GM12874 (cell line): ENCODE measurements at regions not wholly inside any gene's neighbourhood (a gene's known extent, or its start where the extent isn't known, plus 50 kb on each side); places are given as distances from the start of the nearest gene placed in this dataset.

Experiments
- TF ChIP-seq, protein P1 (sequence below): IDR thresholded peaks from 2 replicates; pipeline ENCODE4 v1.5.1; 2011; ENCODE audit warnings: low read depth, mild to moderate bottlenecking, control low read depth, low read length, moderate library complexity; ENCODE audit not compliant: insufficient read depth

DNA sequence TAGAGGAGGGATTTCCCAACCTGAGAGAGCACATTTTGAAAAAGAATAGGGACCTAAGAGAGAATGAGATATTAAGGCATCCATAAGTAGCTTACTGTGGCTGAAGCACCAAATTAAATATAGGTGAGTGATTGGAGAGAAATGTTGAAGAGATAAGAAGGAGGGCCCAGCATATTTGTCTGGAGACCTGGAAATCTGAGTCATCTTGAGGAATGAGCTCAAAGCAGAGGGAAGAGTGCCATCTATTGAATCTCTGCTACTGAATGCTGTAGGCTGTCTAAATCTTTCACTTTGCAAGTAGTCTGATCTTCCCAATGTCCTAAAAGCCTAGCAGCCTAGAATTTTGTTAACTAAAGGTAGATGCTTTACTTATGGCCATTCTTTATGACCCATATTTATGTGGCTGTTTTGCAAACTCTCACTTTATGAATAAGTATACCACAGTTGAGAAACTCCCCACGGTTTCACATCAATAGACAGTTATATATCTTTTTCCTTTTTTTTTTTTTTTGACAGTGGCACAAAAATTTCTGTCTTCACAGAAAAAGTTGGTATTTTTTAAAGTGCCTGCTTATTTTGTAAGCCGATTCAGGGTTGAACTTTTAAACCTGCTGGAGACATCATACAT, 2093.5 kb downstream of the LRRC4C start:
- TF ChIP-seq, protein P1, sequence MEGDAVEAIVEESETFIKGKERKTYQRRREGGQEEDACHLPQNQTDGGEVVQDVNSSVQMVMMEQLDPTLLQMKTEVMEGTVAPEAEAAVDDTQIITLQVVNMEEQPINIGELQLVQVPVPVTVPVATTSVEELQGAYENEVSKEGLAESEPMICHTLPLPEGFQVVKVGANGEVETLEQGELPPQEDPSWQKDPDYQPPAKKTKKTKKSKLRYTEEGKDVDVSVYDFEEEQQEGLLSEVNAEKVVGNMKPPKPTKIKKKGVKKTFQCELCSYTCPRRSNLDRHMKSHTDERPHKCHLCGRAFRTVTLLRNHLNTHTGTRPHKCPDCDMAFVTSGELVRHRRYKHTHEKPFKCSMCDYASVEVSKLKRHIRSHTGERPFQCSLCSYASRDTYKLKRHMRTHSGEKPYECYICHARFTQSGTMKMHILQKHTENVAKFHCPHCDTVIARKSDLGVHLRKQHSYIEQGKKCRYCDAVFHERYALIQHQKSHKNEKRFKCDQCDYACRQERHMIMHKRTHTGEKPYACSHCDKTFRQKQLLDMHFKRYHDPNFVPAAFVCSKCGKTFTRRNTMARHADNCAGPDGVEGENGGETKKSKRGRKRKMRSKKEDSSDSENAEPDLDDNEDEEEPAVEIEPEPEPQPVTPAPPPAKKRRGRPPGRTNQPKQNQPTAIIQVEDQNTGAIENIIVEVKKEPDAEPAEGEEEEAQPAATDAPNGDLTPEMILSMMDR, result no peak

DNA sequence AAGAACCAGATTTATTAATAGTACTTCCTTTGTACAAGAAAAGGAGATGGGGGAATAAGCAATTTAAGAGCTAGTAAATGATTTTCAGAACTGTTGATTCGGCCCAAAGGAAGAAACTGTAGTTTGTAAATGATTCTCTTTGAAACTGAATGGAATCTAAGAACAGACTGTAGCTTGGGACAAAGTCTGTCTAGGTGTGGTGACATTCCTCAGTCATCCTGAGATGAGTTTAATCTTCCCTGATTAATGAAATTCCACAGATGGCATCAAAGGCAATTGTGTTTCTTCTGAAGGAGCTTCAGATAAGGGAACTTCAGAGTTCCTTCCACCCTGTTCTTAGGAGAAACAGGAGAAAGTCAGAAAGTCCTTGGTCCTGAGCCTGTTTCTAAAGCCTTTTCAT, 2095.9 kb downstream of the LRRC4C start:
- TF ChIP-seq, protein P1, result no peak

DNA sequence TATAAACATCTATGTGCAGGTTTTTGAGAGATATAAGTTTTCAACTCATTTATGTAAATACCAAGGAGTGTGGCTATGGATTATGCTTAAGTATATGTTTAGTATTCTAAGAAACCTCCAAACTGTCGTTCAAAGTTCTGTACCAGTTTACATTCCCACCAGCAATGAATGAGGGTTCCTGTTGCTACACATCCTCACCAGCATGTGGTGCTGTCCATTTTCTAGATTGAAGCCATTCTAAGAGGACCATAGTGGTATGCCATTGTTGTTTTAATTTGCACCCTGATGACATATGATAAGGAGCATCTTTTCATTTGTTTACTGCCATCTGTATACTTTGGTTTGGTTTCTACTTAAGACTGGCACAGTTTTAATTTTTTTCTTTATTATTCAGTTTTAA, 2097.9 kb downstream of the LRRC4C start:
- TF ChIP-seq, protein P1, result no peak

DNA sequence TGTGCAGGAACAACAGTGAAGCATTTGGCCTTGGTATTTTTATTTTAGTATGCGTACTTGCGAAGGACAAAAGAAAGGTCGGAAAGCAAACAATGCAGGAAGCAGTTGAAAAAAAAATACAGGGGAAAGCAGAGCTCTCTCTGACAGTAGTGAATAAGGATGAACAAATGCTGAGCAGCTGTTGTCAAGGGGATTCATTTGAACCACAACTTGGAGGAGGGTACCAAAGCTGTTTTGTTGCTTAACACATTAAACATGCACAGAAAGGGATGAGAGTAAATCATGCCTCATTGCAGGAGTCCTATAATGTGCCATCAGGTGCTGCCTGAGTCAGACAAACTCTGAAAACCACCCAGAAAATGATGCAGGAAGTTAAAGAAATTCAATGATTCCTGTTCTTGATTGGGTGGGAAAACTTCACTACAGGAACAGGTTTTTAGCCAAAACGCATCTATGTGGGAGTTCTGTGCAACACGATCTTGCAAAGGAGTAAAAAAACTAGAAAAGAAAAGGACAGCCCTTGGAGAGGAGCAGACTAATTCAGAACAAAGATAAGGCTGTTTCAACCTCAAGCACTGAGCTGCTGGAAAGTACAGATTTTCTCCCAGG, 2113.5 kb downstream of the LRRC4C start:
- TF ChIP-seq, protein P1, result no peak

DNA sequence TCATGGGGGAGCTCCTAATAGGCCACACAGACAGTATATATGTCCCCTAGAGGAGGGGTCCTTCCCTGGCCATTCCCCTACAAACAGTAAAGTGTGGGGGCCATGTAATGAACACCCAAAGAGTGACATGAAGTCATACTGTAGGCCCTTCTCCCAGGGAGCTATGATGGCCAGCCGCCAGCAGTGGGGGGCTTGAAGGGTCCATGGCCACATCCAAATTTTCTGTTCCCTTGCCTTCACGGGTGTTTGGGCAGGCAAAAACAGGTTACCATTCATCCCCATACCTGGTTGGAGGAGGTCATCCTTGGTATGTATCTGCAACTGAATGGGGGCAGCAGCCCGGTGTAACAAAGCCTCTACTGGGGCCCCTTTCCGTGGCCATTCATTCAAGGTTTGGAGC, 2118.0 kb downstream of the LRRC4C start:
- TF ChIP-seq, protein P1, result no peak

DNA sequence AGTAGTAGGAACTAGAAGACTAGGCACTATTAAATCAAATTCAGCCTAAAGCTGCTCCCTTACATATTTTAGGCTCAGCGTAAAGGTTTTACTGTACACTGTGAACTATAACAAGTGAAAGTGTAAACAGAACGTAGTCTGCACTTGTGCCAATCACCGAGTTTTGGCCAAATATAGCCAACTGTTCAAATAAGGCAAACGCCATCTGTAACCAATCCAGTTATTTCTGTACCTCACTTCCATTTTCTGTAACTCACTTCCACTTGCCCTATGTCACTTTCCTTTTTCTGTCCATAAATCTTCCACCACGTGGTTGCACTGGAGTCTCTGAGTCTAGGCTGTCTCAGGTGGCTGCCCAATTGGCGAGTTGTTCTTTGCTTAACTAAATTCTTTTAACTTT, 2132.2 kb downstream of the LRRC4C start:
- TF ChIP-seq, protein P1, result no peak

DNA sequence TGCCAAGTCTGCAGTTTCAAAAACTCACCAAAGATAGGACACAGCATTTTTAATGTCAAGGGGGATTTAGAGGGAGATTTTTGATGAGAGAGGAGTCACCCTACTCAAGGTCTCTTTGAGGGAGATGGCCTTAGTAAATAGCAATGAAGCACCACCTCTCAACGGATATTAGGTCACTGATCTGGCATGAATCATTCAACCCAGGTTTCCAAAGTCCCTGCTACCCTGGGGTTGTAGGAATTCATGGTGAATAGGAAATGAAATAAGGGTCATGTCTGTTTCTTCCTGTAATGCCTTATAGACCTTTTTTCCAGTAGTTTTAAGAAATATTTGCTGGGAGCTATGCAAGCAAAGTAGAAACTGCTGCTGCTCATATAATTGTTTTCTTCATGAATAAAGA, 2154.9 kb downstream of the LRRC4C start:
- TF ChIP-seq, protein P1, result no peak
